Aorta (tissue), 5 donors: ENCODE measurements at regions not wholly inside any gene's neighbourhood (a gene's known extent, or its start where the extent isn't known, plus 50 kb on each side); places are given as distances from the start of the nearest gene placed in this dataset.

Experiments
- ATAC-seq: fragments of 200-7000 bp; cut with Tn5 transposase; one replicate; pipeline ENCODE4 v1.9.1; 2022; ENCODE audit warnings: moderate library complexity; ENCODE audit not compliant: low FRiP score
- DNase-seq, 2 donors: peaks; one replicate each; pipeline ENCODE4 v3.0.0-alpha.2; 2020
- H3K27ac ChIP-seq, 2 donors: one replicate each; pipeline ENCODE4 v1.5.1; 2013; ENCODE audit warnings: low read length in 2 of 2, mild to moderate bottlenecking in 2 of 2, moderate library complexity in 2 of 2, control low read depth in 1 of 2, inconsistent platforms in 1 of 2, low read depth in 1 of 2
- H3K27me3 ChIP-seq, 2 donors: one replicate each; pipeline ENCODE4 v1.6.1; 2013; ENCODE audit warnings: control low read depth in 1 of 2, low read length in 1 of 2, mild to moderate bottlenecking in 1 of 2, moderate library complexity in 1 of 2; ENCODE audit not compliant: insufficient read depth in 2 of 2, control insufficient read depth in 1 of 2
- H3K36me3 ChIP-seq, 2 donors: one replicate each; pipeline ENCODE4 v1.6.1; 2013; ENCODE audit warnings: control low read depth in 1 of 2, low read length in 1 of 2, mild to moderate bottlenecking in 1 of 2; ENCODE audit not compliant: insufficient read depth in 2 of 2, control insufficient read depth in 1 of 2
- H3K4me1 ChIP-seq, 2 donors: one replicate each; pipeline ENCODE4 v1.6.1; 2013; ENCODE audit warnings: low read length in 2 of 2, control low read depth in 1 of 2, mild to moderate bottlenecking in 1 of 2, moderate library complexity in 1 of 2; ENCODE audit not compliant: insufficient read depth in 2 of 2, control insufficient read depth in 1 of 2
- H3K4me3 ChIP-seq, 2 donors: one replicate each; pipeline ENCODE4 v1.5.1; 2013; ENCODE audit warnings: low read length in 2 of 2, control low read depth in 1 of 2, mild to moderate bottlenecking in 1 of 2
- H3K9me3 ChIP-seq: one replicate; pipeline ENCODE4 v1.6.1; 2013; ENCODE audit warnings: mild to moderate bottlenecking, low read length; ENCODE audit not compliant: control insufficient read depth
- WGBS, 2 donors: extraction: QIAGEN DNeasy Blood & Tissue Kit; methylation state at CpG; one replicate each; pipeline ENCODE4 v1.1.7; 2013; 5-methylcytosine and 5-hydroxymethylcytosine counted together
- intact Hi-C, 2 donors: fragments of 100-400 bp; cut with DNase I; formaldehyde crosslinking; loops; one replicate each; pipeline versions ENCODE4 v1.14.2 to v1.15.0; 2022
- donor health status: healthy with polysubstance abuse.
- donor health status: Bipolar disorder and iron deficiency.
- donor health status: DM: no; HTN: no; CAD: no.
- donor health status: DM: no; HTN: no; CAD: no.
- donor health status: DM: yes; HTN: yes; CAD: no.

- intact Hi-C loops: no loop called here
- H3K4me3 ChIP-seq: no peak overlapping the region
- 67 to 72% methylated on average over 1 of the region's 1 CpG for WGBS, 2 donors
These were observed 289.4 kb downstream of the TOX3 start for GRCh38 chr16:52257534-52257933.

GRCh38 chr16:52256310-52257078 is 290.4 kb downstream of the TOX3 start:
- DNase-seq: no peak
- no peak for ATAC-seq
- intact Hi-C loops: no loop called here

More at GRCh38 chr16:52257534-52257933, 289.4 kb downstream of the TOX3 start:
- Histone ChIP-seq H3K36me3 (no peaks in the 10 kb centered on the region), H3K4me1 (no peaks in the 10 kb centered on the region), H3K27ac (no peak overlapping the region), H3K9me3 (peaks cover 2% of the 10 kb centered on the region), H3K27me3 (peaks cover 0 to 2% of the 10 kb centered on the region in 2 donors)
- DNase-seq: no peak
- no peak for ATAC-seq

GRCh38 chr16:52254746-52255145 is 292.2 kb downstream of the TOX3 start:
- intact Hi-C loops: no loop called here
- peaks cover 2% of the 10 kb centered on the region for H3K9me3 ChIP-seq
- H3K27ac ChIP-seq: no peak overlapping the region
- H3K4me3 ChIP-seq: no peak overlapping the region
- DNase-seq (no peak), ATAC-seq (no peak)
- no peaks in the 10 kb centered on the region for H3K36me3 ChIP-seq
- WGBS, 2 donors: 56 to 65% methylated on average over 3 of the region's 3 CpGs
- H3K27me3 ChIP-seq: peaks cover 0 to 2% of the 10 kb centered on the region in 2 donors
- no peaks in the 10 kb centered on the region for H3K4me1 ChIP-seq

More at GRCh38 chr16:52256310-52257078, 290.4 kb downstream of the TOX3 start:
- no peaks in the 10 kb centered on the region for H3K4me1 ChIP-seq
- no peaks in the 10 kb centered on the region for H3K36me3 ChIP-seq
- H3K4me3 ChIP-seq: no peak overlapping the region
- H3K27ac ChIP-seq: no peak overlapping the region
- H3K27me3 ChIP-seq: peaks cover 0 to 2% of the 10 kb centered on the region in 2 donors
- 67 to 83% methylated on average over 4 of the region's 4 CpGs for WGBS, 2 donors
- H3K9me3 ChIP-seq: peaks cover 2% of the 10 kb centered on the region

- Histone ChIP-seq H3K4me1 (no peaks in the 10 kb centered on the region), H3K36me3 (no peaks in the 10 kb centered on the region), H3K4me3 (no peak overlapping the region), H3K27me3 (peaks cover 0 to 2% of the 10 kb centered on the region in 2 donors), H3K9me3 (peaks cover 2% of the 10 kb centered on the region), H3K27ac (no peak overlapping the region)
- 78 to 79% methylated on average over 2 of the region's 2 CpGs for WGBS, 2 donors
- DNase-seq (no peak), ATAC-seq (no peak)
- intact Hi-C loops: no loop called here
These were observed 294.3 kb downstream of the TOX3 start for GRCh38 chr16:52252680-52253079.

GRCh38 chr16:52251495-52251894 is 295.4 kb downstream of the TOX3 start:
- H3K4me1 ChIP-seq: no peaks in the 10 kb centered on the region
- ATAC-seq (no peak), DNase-seq (no peak)
- peaks cover 0 to 2% of the 10 kb centered on the region in 2 donors for H3K27me3 ChIP-seq
- intact Hi-C loops: no loop called here
- no peaks in the 10 kb centered on the region for H3K36me3 ChIP-seq
- no peak overlapping the region for H3K4me3 ChIP-seq
- 16 to 23% methylated on average over 4 of the region's 4 CpGs for WGBS, 2 donors
- no peak overlapping the region for H3K27ac ChIP-seq
- peaks cover 2% of the 10 kb centered on the region for H3K9me3 ChIP-seq

- H3K27me3 ChIP-seq: peaks cover 0 to 2% of the 10 kb centered on the region in 2 donors
- no peaks in the 10 kb centered on the region for H3K36me3 ChIP-seq
- no peak overlapping the region for H3K4me3 ChIP-seq
- no peak overlapping the region for H3K27ac ChIP-seq
- ATAC-seq: no peak
- 88 to 91% methylated on average over 3 of the region's 3 CpGs for WGBS, 2 donors
- DNase-seq: no peak
- no peaks in the 10 kb centered on the region for H3K4me1 ChIP-seq
- intact Hi-C loops: no loop called here
- H3K9me3 ChIP-seq: peaks cover 9% of the 10 kb centered on the region
These were observed 299.2 kb downstream of the TOX3 start for GRCh38 chr16:52247737-52248136.

- no peak overlapping the region for H3K4me3 ChIP-seq
- no peaks in the 10 kb centered on the region for H3K36me3 ChIP-seq
- 41 to 47% methylated on average over 2 of the region's 2 CpGs for WGBS, 2 donors
- no peaks in the 10 kb centered on the region for H3K4me1 ChIP-seq
- H3K9me3 ChIP-seq: peaks cover 4% of the 10 kb centered on the region
- no peak overlapping the region for H3K27ac ChIP-seq
- no peak for ATAC-seq
- no peak for DNase-seq
- no peaks in the 10 kb centered on the region for H3K27me3 ChIP-seq
- intact Hi-C loops: no loop called here
These were observed 308.2 kb downstream of the TOX3 start for GRCh38 chr16:52238710-52239109.

- Histone ChIP-seq H3K4me1 (no peaks in the 10 kb centered on the region), H3K27me3 (no peaks in the 10 kb centered on the region), H3K9me3 (no peaks in the 10 kb centered on the region), H3K36me3 (no peaks in the 10 kb centered on the region), H3K4me3 (no peak overlapping the region), H3K27ac (no peak overlapping the region)
- ATAC-seq (no peak), DNase-seq (no peak)
- intact Hi-C loops: no loop called here
- WGBS, 2 donors: 89% methylated on average over 9 of the region's 9 CpGs
These were observed 309.1 kb downstream of the TOX3 start for GRCh38 chr16:52237823-52238222.

- no peaks in the 10 kb centered on the region for H3K9me3 ChIP-seq
- intact Hi-C loops: no loop called here
- H3K4me1 ChIP-seq: no peaks in the 10 kb centered on the region
- H3K27me3 ChIP-seq: no peaks in the 10 kb centered on the region
- ATAC-seq: no peak
- H3K27ac ChIP-seq: no peak overlapping the region
- no peak for DNase-seq
- H3K36me3 ChIP-seq: no peaks in the 10 kb centered on the region
- no peak overlapping the region for H3K4me3 ChIP-seq
These were observed 311.8 kb downstream of the TOX3 start for GRCh38 chr16:52235186-52235585.
